Fibroblast of lung (primary cell): ENCODE measurements at regions not wholly inside any gene's neighbourhood (a gene's known extent, or its start where the extent isn't known, plus 50 kb on each side); places are given as distances from the start of the nearest gene placed in this dataset.

Experiments
- DNase-seq, 2 donors: peaks; one replicate each; pipeline versions ENCODE4 v3.0.0 to v3.0.0-alpha.2; 2010; ENCODE audit warnings: low read depth in 2 of 2
- H2AFZ ChIP-seq: 2 replicates; pipeline ENCODE4 v1.5.1; 2012; ENCODE audit warnings: low read length, control low read depth, inconsistent platforms
- H3K27ac ChIP-seq: 2 replicates; pipeline ENCODE4 v1.5.1; 2011; ENCODE audit warnings: low read length, control low read depth; ENCODE audit not compliant: insufficient read depth
- H3K27me3 ChIP-seq: 2 replicates; pipeline ENCODE4 v1.5.1; 2011; ENCODE audit warnings: mild to moderate bottlenecking, low read length; ENCODE audit not compliant: control insufficient read depth, insufficient read depth
- H3K36me3 ChIP-seq: 2 replicates; pipeline ENCODE4 v1.5.1; 2011; ENCODE audit warnings: low read length; ENCODE audit not compliant: control insufficient read depth, insufficient read depth
- H3K4me1 ChIP-seq: 2 replicates; pipeline ENCODE4 v1.5.1; 2011; ENCODE audit warnings: low read length; ENCODE audit not compliant: control insufficient read depth, insufficient read depth; ENCODE audit errors: extremely low read depth
- H3K4me2 ChIP-seq: 2 replicates; pipeline ENCODE4 v1.5.1; 2011; ENCODE audit warnings: low read length, control low read depth; ENCODE audit not compliant: insufficient read depth; ENCODE audit errors: extremely low read depth
- H3K4me3 ChIP-seq, 4 experiments: fragments of 200-600 bp in 1 of 4; sonication (generic) in 1 of 4; replicated peaks in 1 of 4; 2 replicates each; pipeline ENCODE4 v1.5.1; 2011 to 2016; ENCODE audit warnings: low read length in 4 of 4, low read depth in 3 of 4, mild to moderate bottlenecking in 3 of 4, control low read depth in 2 of 4, inconsistent platforms in 1 of 4, mixed read lengths in 1 of 4; ENCODE audit not compliant: insufficient read depth in 1 of 4; ENCODE audit errors: control extremely low read depth in 1 of 4
- H3K79me2 ChIP-seq: 2 replicates; pipeline ENCODE4 v1.5.1; 2012; ENCODE audit warnings: mild to moderate bottlenecking, low read length, inconsistent platforms; ENCODE audit not compliant: control insufficient read depth, insufficient read depth
- H3K9ac ChIP-seq: 2 replicates; pipeline ENCODE4 v1.5.1; 2011; ENCODE audit warnings: mild to moderate bottlenecking, low read length, control low read depth; ENCODE audit not compliant: insufficient read depth
- H3K9me3 ChIP-seq: 2 replicates; pipeline ENCODE4 v1.5.1; 2012; ENCODE audit warnings: low read depth, low read length; ENCODE audit not compliant: control insufficient read depth, insufficient read depth
- H4K20me1 ChIP-seq: 2 replicates; pipeline ENCODE4 v1.5.1; 2011; ENCODE audit warnings: low read length; ENCODE audit not compliant: control insufficient read depth, insufficient read depth; ENCODE audit errors: extremely low read depth
- EZH2 ChIP-seq: IDR thresholded peaks from 2 replicates; pipeline ENCODE4 v1.5.1; 2012; ENCODE audit warnings: low read length, control low read depth, mild to moderate bottlenecking; ENCODE audit errors: missing control alignments
- TF ChIP-seq, protein P1 (sequence below), 2 donors: IDR thresholded peaks in 1 of 2; conservative IDR thresholded peaks in 1 of 2; 1 replicate in 1 of 2; 2 replicates in 1 of 2; pipeline ENCODE4 v1.5.1; 2011 to 2012; ENCODE audit warnings: low read length in 2 of 2, control low read depth in 1 of 2, inconsistent platforms in 1 of 2, low read depth in 1 of 2, mild to moderate bottlenecking in 1 of 2

DNA sequence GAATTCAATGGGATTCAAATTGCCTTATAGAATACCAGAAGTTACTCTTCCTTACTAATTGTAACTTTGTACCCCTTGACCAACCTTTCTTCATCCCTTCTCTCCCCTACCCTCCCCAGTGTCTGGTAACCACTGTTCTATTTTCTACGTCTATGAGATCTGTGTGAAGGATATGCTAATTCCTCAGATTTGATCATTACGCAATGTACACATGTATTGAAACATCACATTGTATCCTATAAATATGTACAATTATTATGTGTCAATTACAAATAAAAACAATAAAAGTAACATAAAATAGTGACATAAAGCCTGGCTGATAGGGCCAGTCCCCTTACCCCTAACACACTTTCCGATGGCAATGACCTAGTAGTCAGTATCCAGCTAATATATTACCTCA is 95.1 kb upstream of the GRIA3 start:
- no peak for TF ChIP-seq EZH2
- TF ChIP-seq, protein P1, sequence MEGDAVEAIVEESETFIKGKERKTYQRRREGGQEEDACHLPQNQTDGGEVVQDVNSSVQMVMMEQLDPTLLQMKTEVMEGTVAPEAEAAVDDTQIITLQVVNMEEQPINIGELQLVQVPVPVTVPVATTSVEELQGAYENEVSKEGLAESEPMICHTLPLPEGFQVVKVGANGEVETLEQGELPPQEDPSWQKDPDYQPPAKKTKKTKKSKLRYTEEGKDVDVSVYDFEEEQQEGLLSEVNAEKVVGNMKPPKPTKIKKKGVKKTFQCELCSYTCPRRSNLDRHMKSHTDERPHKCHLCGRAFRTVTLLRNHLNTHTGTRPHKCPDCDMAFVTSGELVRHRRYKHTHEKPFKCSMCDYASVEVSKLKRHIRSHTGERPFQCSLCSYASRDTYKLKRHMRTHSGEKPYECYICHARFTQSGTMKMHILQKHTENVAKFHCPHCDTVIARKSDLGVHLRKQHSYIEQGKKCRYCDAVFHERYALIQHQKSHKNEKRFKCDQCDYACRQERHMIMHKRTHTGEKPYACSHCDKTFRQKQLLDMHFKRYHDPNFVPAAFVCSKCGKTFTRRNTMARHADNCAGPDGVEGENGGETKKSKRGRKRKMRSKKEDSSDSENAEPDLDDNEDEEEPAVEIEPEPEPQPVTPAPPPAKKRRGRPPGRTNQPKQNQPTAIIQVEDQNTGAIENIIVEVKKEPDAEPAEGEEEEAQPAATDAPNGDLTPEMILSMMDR (conservative IDR thresholded peaks at IDR 0.05 in 1 of 2, IDR thresholded peaks at IDR 0.05 in 1 of 2; ENCODE audit: low read depth in 1 of 2, low read length in 2 of 2), result no peak
- no peaks in the 10 kb centered on the region for H3K27me3 ChIP-seq
- H3K9me3 ChIP-seq, result no peaks in the 10 kb centered on the region
- H2AFZ ChIP-seq, result no peak overlapping the region
- no peak overlapping the region for H3K27ac ChIP-seq
- no peaks in the 10 kb centered on the region for H4K20me1 ChIP-seq
- H3K9ac ChIP-seq, result no peak overlapping the region
- H3K79me2 ChIP-seq, result no peaks in the 10 kb centered on the region
- DNase-seq, result no peak
- no peak overlapping the region for H3K4me3 ChIP-seq
- no peaks in the 10 kb centered on the region for H3K36me3 ChIP-seq
- no peaks in the 10 kb centered on the region for H3K4me1 ChIP-seq
- H3K4me2 ChIP-seq, result no peak overlapping the region

DNA sequence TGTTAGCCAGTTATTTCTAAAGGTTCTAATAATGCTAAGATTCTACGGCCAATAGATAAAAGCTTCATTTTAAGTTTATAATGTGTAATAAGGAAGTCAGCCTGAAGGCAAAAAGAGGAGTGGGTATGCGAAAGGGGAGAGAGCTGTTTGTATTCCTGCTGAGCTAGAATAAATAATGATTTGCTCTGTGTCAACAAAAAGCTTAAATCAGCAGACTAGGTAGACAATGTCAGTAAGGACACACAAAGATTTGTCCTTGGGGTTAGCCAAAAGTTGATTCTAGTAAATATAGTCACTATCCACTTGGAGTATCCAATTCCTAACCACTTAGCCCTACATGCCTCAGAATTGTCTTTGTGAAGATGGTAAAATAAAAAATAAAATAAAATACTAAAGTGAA is 90.3 kb upstream of the GRIA3 start:
- Histone ChIP-seq H3K4me3 (no peak overlapping the region), H2AFZ (no peak overlapping the region), H3K4me2 (no peak overlapping the region), H3K9ac (no peak overlapping the region), H3K36me3 (no peaks in the 10 kb centered on the region), H3K27me3 (no peaks in the 10 kb centered on the region), H3K79me2 (no peaks in the 10 kb centered on the region), H3K9me3 (no peaks in the 10 kb centered on the region), H4K20me1 (no peaks in the 10 kb centered on the region), H3K27ac (no peak overlapping the region), H3K4me1 (no peaks in the 10 kb centered on the region)
- DNase-seq, result no peak
- TF ChIP-seq, protein P1 (conservative IDR thresholded peaks at IDR 0.05 in 1 of 2, IDR thresholded peaks at IDR 0.05 in 1 of 2; ENCODE audit: low read depth in 1 of 2, low read length in 2 of 2), result no peak
- TF ChIP-seq EZH2, result no peak

DNA sequence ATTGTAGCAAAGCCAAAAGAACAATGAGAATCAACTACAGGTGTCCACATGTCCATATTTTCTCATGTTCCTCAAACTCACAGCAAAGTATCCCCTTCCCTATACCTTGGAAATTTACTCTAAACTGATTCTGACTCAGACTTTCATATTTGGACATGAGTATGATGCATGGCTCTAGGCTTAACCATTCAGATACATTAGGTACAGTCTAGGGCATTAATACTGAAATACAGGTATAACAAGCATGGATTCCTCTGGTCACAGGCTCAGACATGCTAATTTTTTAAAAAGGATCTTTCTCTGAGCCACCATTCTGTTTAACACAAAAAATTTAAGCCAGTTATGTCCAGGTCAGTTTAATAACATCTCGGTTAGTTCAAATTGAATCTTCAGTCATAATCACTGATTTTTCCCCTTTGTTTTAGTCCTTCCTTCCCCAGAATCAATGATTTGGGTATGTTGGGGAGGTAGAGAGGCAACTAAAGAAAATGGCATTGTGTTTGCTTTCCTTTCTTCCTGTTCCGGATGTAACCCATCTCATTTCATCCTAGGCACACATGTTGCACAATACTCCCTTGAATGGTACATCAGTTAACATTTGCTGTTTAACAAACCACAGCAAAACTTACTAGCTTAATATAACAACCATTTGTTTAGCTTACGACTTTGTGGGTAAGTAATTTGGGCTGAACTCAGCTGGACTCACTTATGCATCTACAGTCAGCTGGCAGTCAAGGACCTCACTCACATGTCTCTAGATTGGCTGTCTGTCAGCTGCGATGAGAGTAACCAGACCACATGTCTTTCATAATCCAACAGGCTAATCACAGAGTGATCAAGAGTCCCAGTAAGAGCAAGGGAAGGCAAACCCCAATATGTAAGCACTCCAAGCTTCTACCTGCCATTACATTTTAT is 75.3 kb upstream of the GRIA3 start:
- Histone ChIP-seq H3K4me1 (no peaks in the 10 kb centered on the region), H4K20me1 (no peaks in the 10 kb centered on the region), H3K4me3 (no peak overlapping the region), H3K36me3 (no peaks in the 10 kb centered on the region), H3K27ac (no peak overlapping the region), H2AFZ (no peak overlapping the region), H3K27me3 (no peaks in the 10 kb centered on the region), H3K79me2 (no peaks in the 10 kb centered on the region), H3K9me3 (no peaks in the 10 kb centered on the region), H3K4me2 (no peak overlapping the region), H3K9ac (no peak overlapping the region)
- no peak for DNase-seq
- TF ChIP-seq, protein P1 (conservative IDR thresholded peaks at IDR 0.05 in 1 of 2, IDR thresholded peaks at IDR 0.05 in 1 of 2; ENCODE audit: low read depth in 1 of 2, low read length in 2 of 2), result no peak
- TF ChIP-seq EZH2, result no peak
